ENCODE measurements at regions not wholly inside any gene's neighbourhood (a gene's known extent, or its start where the extent isn't known, plus 50 kb on each side); places are given as distances from the start of the nearest gene placed in this dataset.

DNA sequence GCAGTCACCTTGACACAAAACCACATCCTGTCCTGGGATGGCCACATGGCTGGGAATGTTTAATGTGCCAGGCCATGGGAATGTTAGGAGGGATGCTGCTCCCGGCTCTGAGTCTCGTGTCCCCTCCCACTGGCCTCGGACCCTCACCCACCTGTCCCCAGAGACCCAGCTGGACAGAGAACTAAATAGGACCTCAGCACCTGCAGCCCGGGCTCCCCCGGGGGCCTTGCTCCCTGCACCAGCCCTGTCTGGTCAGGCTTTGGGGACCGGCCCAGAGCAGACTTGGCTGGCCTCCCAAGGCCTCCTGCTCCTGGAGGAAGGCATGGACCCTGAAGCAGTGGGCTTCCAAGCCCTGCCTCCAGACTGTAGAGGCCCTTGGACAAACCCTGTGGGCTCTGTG, 100.0 kb upstream of the IQSEC1 start:
- DNase-seq (ENCODE audit: low read depth) = no peak

DNA sequence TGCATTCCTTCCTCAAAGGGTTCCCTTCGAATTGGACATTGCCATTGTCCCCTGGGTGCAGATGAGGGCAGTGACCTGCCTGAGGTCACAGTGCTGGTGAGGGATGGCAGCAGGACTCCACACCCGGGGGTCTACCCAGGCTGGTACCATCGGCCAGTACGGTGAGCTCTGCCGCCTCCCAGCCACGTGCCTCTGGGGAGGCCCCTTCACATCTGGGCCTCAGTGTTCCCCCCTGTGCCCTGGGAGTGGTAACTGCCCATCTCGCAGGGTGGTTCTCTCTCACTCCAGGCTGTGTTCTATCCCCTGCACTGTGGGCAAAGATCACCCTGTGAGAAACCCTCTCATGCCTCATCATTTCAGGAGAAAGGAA, 99.4 kb upstream of the IQSEC1 start:
- no peak for DNase-seq (ENCODE audit: low read depth)

- no peak for DNase-seq (ENCODE audit: low read depth)
These were observed 98.7 kb upstream of the IQSEC1 start for GRCh38 chr3:13171704-13172643.

DNA sequence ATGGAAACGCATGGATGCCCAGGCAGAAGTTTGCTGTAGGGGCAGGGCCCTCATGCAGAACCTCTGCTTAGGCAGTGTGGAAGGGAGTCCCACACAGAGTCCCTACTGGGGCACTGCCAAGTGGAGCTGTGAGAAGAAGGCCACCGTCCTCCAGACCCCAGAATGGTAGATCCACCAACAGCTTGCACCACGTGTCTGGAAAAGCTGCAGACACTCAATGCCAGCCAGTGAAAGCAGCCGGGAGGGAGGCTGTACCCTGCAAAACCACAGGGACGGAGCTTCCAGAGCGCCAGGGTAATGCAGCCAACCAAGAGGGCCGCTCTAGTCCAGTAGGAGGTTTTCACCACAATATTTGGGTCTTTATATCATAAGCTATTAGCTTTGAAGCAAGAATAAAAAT, 97.1 kb upstream of the IQSEC1 start:
- DNase-seq (ENCODE audit: low read depth) = no peak

DNA sequence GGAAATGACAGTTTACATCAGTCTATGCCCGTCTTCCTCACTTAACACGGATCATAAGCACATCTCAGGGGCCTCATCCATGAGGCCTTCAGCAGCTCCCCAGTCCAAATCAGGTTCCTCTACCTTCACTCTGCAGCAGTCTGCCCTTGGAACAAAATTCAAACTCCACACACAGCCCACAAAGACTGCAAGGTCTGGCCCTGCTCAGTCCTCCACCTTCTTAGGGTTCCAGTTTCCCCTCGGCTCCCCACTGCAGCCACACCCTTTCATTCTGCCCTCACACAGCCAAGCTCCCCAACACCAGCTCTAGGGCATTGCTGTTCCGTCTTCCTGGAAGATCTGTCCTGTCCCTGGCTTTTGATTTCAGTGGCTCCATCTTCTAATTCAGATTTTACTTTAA, 95.2 kb upstream of the IQSEC1 start:
- no peak for DNase-seq (ENCODE audit: low read depth)

DNA sequence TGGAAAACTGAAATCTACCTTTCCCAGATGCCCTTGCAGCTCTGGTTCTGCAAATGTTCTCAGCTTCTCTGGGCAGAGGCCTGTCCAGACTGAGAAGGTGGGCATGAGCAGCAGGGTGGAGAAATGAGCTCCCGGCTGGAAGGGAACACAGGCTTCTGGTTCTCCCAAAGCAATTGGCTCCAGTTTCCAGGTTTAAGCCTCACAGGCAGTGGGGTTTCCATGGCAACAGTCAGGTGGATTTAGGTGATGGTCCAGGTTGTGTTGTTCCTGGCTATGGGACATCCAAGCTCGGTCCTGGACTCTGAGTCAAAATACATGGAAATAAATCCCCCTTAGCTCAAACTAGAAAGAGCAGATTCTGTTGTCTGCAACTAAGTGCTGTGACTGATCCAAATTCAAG, 94.6 kb upstream of the IQSEC1 start:
- DNase-seq (ENCODE audit: low read depth) = no peak

DNA sequence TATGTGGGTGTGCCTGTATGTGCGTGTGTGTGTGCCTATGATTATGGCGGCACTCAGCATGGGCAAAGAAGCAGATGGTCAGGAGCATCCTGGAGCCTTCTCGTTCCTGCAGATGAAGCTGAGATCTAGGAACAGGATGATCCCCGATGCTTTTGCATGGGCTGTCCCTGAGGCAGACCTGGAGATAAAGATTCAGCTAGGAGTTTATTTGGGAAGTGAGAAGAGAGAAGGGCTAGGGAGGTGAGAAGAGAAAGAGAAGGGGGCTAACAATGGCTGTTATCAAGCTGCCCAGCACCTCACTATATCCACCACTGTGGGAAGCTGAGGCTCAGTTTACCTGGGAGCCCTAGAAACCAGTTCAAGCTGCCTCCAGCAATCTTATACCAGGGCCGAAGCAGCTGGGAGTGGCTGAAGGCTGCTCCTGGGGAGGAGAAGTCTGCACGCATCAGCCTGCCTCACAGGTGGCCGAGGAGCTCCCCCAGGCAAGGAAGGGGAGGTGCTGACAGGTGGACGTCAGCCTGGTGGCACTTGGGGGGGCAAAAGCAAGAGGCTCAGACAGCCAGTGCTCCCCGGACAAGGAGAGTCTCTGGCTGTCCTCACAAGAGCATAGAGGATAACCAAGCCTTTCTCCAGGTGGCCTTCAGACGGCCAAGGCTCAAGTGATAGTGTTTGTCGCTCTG, 94.0 kb upstream of the IQSEC1 start:
- DNase-seq (ENCODE audit: low read depth) = no peak

DNA sequence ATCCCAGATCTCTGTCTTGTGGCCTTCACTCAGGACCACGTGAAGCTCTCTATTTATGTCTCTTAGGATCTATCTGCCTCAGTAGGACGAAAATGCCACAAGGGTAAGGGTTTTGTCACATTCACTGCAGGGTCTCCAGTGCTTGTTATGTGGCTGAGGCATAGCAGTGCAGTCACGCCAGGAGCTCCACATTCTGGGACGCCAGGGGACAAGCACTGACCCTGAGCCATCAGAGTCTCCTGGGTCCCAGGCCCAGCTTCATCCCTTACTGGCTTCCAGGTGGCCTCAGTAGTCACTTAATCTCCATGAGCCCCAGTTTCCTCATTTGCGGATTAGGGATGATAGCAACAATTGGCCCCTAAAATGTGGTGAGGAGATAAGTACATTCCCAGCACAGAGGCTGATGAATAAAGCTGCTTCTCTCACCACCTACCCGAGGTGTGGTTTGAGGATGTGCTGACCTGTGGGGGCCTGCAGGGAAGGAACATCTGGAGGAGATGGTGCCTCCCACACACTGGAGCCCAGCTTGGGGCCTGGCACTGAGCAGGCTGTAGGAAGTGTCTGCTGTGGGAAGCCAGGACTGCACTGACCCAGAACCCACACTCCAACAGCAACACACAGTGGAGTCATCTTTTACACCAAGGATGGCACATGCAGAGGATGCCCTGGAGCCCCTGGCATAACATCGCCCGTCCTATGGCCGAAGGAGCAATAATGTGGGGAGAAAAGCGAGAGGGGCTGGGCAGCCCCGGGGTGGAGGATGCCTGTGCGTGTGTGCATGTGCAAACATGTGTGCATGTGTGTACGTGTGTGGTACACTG, 93.2 kb upstream of the IQSEC1 start:
- no peak for DNase-seq (ENCODE audit: low read depth)

GRCh38 chr3:13165576-13165975, 92.3 kb upstream of the IQSEC1 start:
- no peak for DNase-seq (ENCODE audit: low read depth)

DNA sequence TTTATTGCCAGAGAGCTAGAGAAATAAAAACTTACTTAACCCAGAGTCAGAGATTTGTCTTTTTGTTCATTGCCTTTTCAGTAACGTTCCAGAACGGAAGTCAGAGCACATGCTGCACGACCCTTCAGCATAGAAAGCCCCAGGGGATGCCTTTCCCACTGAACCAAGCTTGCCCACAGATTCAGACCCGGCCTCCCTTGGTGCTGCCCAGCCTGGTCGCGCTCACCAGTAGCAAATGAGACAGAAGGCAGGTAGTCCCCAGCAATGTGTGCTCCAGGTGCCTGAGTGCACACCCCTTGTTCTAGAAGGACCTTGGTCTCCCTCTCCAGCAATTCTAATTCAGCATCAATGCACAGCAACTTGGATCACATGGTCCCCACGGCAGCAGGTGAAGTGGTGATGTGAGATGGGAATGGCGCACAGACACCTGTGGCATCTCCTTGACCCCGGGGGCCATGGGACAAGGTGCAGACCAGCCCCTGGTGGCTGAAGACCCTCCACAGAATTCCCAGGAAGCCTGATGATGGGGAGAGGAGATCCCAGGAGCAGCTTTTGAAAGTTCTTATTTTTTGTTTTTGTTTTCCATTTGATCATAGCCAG, 91.8 kb upstream of the IQSEC1 start:
- DNase-seq (ENCODE audit: low read depth) = no peak

GRCh38 chr3:13163848-13164382, 90.7 kb upstream of the IQSEC1 start:
- no peak for DNase-seq (ENCODE audit: low read depth)

DNA sequence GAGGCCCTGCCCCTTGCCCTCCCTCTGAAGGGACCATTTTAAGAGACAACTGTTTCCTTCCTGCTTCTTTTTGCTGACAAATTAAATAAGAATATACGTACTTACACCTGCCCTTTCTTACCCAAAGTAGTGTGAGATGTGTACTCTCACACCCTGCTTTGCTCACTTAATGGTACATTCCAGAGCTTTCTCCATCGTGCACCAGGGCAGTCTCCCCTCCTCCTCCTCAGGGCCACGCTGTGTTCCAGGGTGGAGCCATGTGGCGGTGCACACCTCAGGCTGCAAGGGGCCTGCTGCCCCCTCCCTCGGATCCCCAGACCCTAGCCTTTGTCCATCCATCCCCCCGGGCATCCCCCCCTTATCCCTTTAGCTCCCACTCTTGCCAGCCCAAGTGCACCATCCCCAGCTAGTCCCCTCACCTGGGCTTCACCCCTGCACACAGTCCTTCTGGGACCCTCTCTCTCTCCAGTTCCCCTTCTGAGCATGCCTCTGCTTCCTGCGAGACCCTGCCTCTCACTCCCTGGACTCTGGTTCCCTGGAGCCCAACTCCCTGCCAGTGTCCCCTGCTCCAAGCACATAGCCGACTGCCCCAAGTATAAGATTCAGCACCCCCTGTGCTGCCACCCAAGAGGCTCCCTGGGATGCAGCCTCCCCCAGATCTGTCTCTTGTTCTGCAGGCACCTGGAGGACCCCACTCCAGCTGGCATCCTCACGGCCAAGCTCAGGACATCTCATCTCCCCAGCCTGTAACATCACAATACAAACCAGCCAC, 89.5 kb upstream of the IQSEC1 start:
- no peak for DNase-seq (ENCODE audit: low read depth)

GRCh38 chr3:13161771-13162535, 88.7 kb upstream of the IQSEC1 start:
- DNase-seq (ENCODE audit: low read depth) = no peak

- peak; percentile 6 for DNase-seq (ENCODE audit: low read depth)
These were observed 88.0 kb upstream of the IQSEC1 start for GRCh38 chr3:13161021-13161759.

- DNase-seq (ENCODE audit: low read depth) = no peak
These were observed 87.4 kb upstream of the IQSEC1 start for GRCh38 chr3:13160619-13161018.

DNA sequence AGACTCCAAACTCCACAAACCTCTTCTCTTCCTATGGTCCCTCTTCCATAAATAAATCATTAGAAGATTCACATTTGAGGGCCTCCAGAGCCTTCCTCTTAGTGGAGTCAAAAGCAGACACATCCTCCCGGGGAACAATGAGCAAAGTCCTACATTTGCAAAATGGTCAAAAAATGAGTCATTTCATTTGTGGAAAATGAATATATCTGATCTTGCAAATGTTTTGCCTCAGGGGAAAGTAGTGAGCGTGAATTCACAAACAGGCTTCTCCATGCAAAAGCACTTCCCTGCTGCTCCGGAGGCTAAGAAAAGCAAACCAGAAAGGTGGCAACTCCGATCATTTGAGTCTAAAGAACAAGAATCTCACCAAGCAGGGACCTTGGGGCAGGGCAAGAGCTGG, 86.7 kb upstream of the IQSEC1 start:
- DNase-seq (ENCODE audit: low read depth) = peak; percentile 60

DNA sequence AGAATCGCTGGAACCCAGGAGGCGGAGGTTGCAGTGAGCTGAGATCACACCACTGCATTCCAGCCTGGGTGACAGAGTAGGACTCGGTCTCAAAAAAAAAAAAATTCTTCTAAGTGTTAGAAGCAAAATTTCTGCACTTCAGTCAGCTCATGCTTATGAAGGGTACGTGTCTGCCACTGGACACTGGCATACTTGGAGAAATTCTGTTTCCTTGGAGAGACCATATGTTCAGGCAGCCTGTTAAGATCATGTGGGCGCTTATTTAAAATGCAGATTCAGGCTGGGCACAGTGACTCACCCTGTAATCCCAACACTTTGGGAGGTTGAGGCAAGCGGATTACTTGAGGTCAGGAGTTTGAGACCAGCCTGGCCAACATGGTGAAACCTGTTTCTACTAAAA, 85.6 kb upstream of the IQSEC1 start:
- DNase-seq (ENCODE audit: low read depth) = peak; percentile 5

DNA sequence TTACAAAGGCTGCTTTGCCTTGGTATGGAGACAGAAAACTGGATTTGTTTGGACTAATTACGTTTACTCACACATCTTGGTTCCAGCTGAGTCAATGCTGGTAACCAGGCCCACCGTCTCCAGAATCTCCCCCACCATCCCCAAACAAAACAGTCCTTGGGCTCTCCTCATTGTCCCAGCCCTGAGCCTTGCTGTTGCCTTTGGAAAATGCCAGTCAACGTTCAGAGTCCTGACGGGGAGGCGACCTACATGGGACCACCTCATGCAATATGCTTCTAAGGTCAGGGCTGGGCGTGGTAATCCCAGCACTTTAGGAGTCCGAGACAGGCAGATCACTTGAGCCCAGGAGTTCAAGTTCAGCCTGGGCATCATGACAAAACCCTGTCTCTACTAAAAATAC, 85.2 kb upstream of the IQSEC1 start:
- no peak for DNase-seq (ENCODE audit: low read depth)

DNA sequence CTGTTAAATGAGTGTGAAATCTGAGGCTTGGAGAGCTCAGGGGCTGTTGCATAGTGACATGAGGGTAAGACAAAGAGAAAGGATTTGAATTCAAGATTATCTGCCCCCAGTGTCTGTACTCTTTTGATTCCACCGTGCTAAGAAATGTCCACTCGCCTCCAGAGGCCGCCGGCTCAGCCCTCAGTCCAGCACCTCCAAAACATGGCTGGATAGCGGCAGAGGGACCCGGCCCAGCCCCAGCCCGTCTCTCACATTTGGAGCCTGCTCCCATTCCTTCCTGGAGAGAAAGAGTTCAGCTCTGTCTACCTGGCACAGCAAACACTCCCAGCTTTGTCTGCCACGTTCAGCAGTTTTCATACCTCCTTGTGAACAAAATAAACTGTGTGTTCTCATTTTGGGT, 84.8 kb upstream of the IQSEC1 start:
- no peak for DNase-seq (ENCODE audit: low read depth)

Data from EH (cell line).